ENCODE measurements at regions not wholly inside any gene's neighbourhood (a gene's known extent, or its start where the extent isn't known, plus 50 kb on each side); places are given as distances from the start of the nearest gene placed in this dataset.

GRCh38 chr14:34035177-34035933, 84.5 kb upstream of the EGLN3 start (continued):
- peak; percentile 88 for TF ChIP-seq ZNF407 (CRISPR knock-in tag; IDR thresholded peaks at IDR 0.05; ENCODE audit: not compliant biosample characterization)
- 0 out of 2 replicates have a peak, but pooled peaks have one; percentile 50 for TF ChIP-seq ZNF142 (CRISPR knock-in tag; IDR thresholded peaks at IDR 0.05)
- TF ChIP-seq PRMT3 (CRISPR knock-in tag; IDR thresholded peaks at IDR 0.05; ENCODE audit: borderline replicate concordance, low read depth): no peak
- peak; percentile 83; the same call in 1 of the 2 replicates for TF ChIP-seq ZNF598 (CRISPR knock-in tag; IDR thresholded peaks at IDR 0.05; ENCODE audit: borderline replicate concordance)
- 0 out of 2 replicates have a peak, but pooled peaks have one; percentile 39 for TF ChIP-seq CHD4 (IDR thresholded peaks at IDR 0.05; ENCODE audit: borderline replicate concordance, low read length)
- peak; percentile 55 to 59; a peak in 3 of 4 replicates for TF ChIP-seq MAFK (conservative IDR thresholded peaks at IDR 0.05 in 1 of 2, IDR thresholded peaks at IDR 0.05 in 1 of 2; ENCODE audit: low read length in 2 of 2)
- TF ChIP-seq TRIM22 (IDR thresholded peaks at IDR 0.05): no peak
- 0 out of 2 replicates have a peak, but pooled peaks have one; percentile 79 for TF ChIP-seq ZSCAN12 (CRISPR knock-in tag; IDR thresholded peaks at IDR 0.05)
- no peak for TF ChIP-seq STAT5B (CRISPR knock-in tag; IDR thresholded peaks at IDR 0.05)
- TF ChIP-seq HINFP (CRISPR knock-in tag; IDR thresholded peaks at IDR 0.05; ENCODE audit: low read depth): no peak
- TF ChIP-seq RFX5 (IDR thresholded peaks at IDR 0.05; ENCODE audit: low read depth, low read length): no peak

Measured in HepG2 (cell line).